AG04449 (cell line): ENCODE measurements at regions not wholly inside any gene's neighbourhood (a gene's known extent, or its start where the extent isn't known, plus 50 kb on each side); places are given as distances from the start of the nearest gene placed in this dataset.

ENCODE experiments used
- CTCF ChIA-PET: fragments of 350-600 bp; formaldehyde crosslinking; extraction: SDS; loops from one replicate; lab custom pipeline; 2021; ENCODE audit warnings: antibody characterized with exemption; lab: Yijun Ruan, JAX
- POLR2A ChIA-PET: fragments of 400-600, 350-600 bp; formaldehyde crosslinking; extraction: SDS; loops from one replicate; lab custom pipeline; 2020; ENCODE audit warnings: antibody characterized with exemption, inconsistent platforms; lab: Yijun Ruan, JAX
- DNase-seq: peaks from one replicate; pipeline ENCODE4 v3.0.0-alpha.2; 2010; ENCODE audit warnings: low read depth, low spot score
- H3K4me3 ChIP-seq: 2 replicates; pipeline ENCODE4 v1.5.1; 2011; ENCODE audit warnings: low read depth, mild to moderate bottlenecking, control low read depth, low read length
- CTCF ChIP-seq: IDR thresholded peaks from one replicate; pipeline ENCODE4 v1.5.1; 2011; ENCODE audit warnings: mild to moderate bottlenecking, moderate library complexity, low read length, control low read depth, inconsistent platforms; ENCODE audit not compliant: insufficient read depth; ENCODE audit errors: missing control alignments

DNA sequence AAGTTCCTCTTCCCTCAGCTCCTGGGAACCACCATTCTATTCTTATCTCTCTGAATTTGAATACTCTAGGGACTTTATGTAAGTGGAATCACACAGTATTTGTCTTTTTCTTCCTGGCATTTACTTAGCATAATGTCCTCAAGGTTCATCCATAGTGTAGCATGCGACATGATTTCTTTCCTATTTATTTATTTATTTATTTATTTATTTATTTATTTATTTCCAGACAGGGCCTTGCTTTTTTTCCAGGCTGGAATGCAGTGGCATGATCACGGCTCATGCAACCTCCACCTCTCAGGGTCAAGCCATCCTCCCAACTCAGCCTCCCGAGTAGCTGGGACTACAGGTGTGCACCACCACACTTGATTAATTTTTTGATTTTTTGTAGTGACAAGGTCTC is 142.1 kb downstream of the GPBP1 start:
- POLR2A ChIA-PET: no interaction called here
- no peak overlapping the region for H3K4me3 ChIP-seq
- TF ChIP-seq CTCF: no peak
- CTCF ChIA-PET: interaction anchor here (0.9 to 1.4 kb wide), 2 partner anchors 183 to 463 kb away, joined by 3 to 9 read pairs; no protein-coding TSS in a partner anchor
- no peak for DNase-seq
